ENCODE measurements at regions not wholly inside any gene's neighbourhood (a gene's known extent, or its start where the extent isn't known, plus 50 kb on each side); places are given as distances from the start of the nearest gene placed in this dataset.

- CTCF ChIA-PET = interaction anchor here (1.4 kb wide), 1 partner anchor 48 kb away, joined by 5 read pairs; no protein-coding TSS in a partner anchor
These were observed 217.1 kb downstream of the ZNF674 start for GRCh38 chrX:46328133-46328532.

More at GRCh38 chrX:46328133-46328532, 217.1 kb downstream of the ZNF674 start:
- Histone ChIP-seq H2AFZ (ENCODE audit: low read depth, low read length) (no peak overlapping the region), H4K20me1 (replicated peaks; ENCODE audit: control insufficient read depth, extremely low read depth, insufficient read depth, low read length) (no peaks in the 10 kb centered on the region), H3K27ac (ENCODE audit: insufficient read depth, low read depth, low read length) (peak overlapping the region; percentile 98), H3K9me3 (replicated peaks; ENCODE audit: control insufficient read depth, insufficient read depth, low read length) (no peaks in the 10 kb centered on the region), H3K9me1 (replicated peaks; ENCODE audit: control insufficient read depth, extremely low read depth, insufficient read depth, low read length) (no peaks in the 10 kb centered on the region), H3K9ac (replicated peaks; ENCODE audit: extremely low read depth, insufficient read depth, low read length) (peak overlapping the region; percentile 95), H3K4me2 (ENCODE audit: insufficient read depth, low read length) (peak overlapping the region; percentile 82), H3K27me3 (ENCODE audit: control insufficient read depth in 2 of 2, insufficient read depth in 2 of 2, low read length in 2 of 2) (no peaks in the 10 kb centered on the region), H3K4me1 (ENCODE audit: control insufficient read depth, extremely low read depth, insufficient read depth, low read length) (peaks cover 36% of the 10 kb centered on the region), H3K79me2 (ENCODE audit: control insufficient read depth, insufficient read depth, low read length) (no peaks in the 10 kb centered on the region), H3K36me3 (ENCODE audit: control insufficient read depth in 2 of 2, extremely low read depth in 1 of 2, insufficient read depth in 2 of 2, low read length in 2 of 2) (no peaks in the 10 kb centered on the region), H3K4me3 (replicated peaks in 1 of 3; ENCODE audit: insufficient read depth in 1 of 3, low read depth in 1 of 3, low read length in 3 of 3) (no peak overlapping the region)
- FAIRE-seq = no peak
- BruUV-seq (replicated peaks) = no TSS peak
- POLR2A ChIA-PET = no interaction called here
- dilution Hi-C loops (cut with MboI; ENCODE audit: extremely low pct_ligation_motif_present, low sequenced_read_pairs) = no loop called here
- no peak for DNase-seq (ENCODE audit: low read depth, low spot score)
- intact Hi-C loops (cut with micrococcal nuclease) = loop anchor here (5.0 kb wide), 3 partner anchors 49 to 616 kb away; no protein-coding TSS in a partner anchor
- TF ChIP-seq EZH2 (IDR thresholded peaks at IDR 0.05; ENCODE audit: borderline replicate concordance, low read depth, low read length, severe bottlenecking) (no peak), POLR2AphosphoS5 (IDR thresholded peaks at IDR 0.05; ENCODE audit: insufficient read depth, low read depth, low read length) (no peak), CTCF (IDR thresholded peaks at IDR 0.05; ENCODE audit: extremely low read depth in 1 of 2, insufficient read depth in 1 of 2, low read depth in 1 of 2, low read length in 2 of 2) (no peak), POLR2A (IDR thresholded peaks at IDR 0.05; ENCODE audit: low read depth, low read length) (no peak), GATA2 (IDR thresholded peaks at IDR 0.05; ENCODE audit: insufficient read depth, insufficient read length, low read depth, low read length) (no peak), MAX (IDR thresholded peaks at IDR 0.05; ENCODE audit: insufficient read depth, insufficient read length) (no peak), JUN (IDR thresholded peaks at IDR 0.05; ENCODE audit: borderline replicate concordance, insufficient read depth, insufficient read length, low read depth) (no peak)
